ENCODE measurements at regions not wholly inside any gene's neighbourhood (a gene's known extent, or its start where the extent isn't known, plus 50 kb on each side); places are given as distances from the start of the nearest gene placed in this dataset.
A peak's percentile ranks its signal among the peaks of the same experiment; 100 is the strongest.

- Histone ChIP-seq H3K9ac (peak overlapping the region in 6 of 11 experiments; percentile 7 to 61 (median 52); a peak in 9 of 22 replicates), H3K4me3 (peak overlapping the region in 2 of 10 experiments; percentile 16 to 27; a peak in 2 of 20 replicates), H4K20me1 (no peaks in the 10 kb centered on the region), H3K4me1 (peaks cover 6 to 42% (median 33%) of the 10 kb centered on the region in 10 experiments; a peak in 19 of 20 replicates), H3K4me2 (peak overlapping the region in 9 of 11 experiments; percentile 1 to 87 (median 74); a peak in 16 of 22 replicates), H3K36me3 (peaks cover 0 to 8% (median 0%) of the 10 kb centered on the region in 11 experiments; a peak in 3 of 22 replicates), H3K27ac (peak overlapping the region in 9 of 11 experiments; percentile 31 to 79 (median 71); a peak in 18 of 22 replicates), H3K9me3 (replicated peaks in 1 of 11) (peaks cover 11 to 36% (median 12%) of the 10 kb centered on the region in 11 experiments), H3K27me3 (no peaks in the 10 kb centered on the region)
- TF ChIP-seq Cebpa-rat (IDR thresholded peaks at IDR 0.05), result peak in 4 of 11 experiments; percentile 22 to 76 (median 46); a peak in 6 of 22 replicates
Observed at GRCh38 chr2:7795778-7796563, 878.8 kb downstream of the RNF144A start.

GRCh38 chr2:7800031-7800430 lies 881.8 kb upstream of the ID2 start:
- no peak overlapping the region for H3K4me3 ChIP-seq
- H3K9me3 ChIP-seq (replicated peaks in 1 of 11), result peaks cover 34 to 63% (median 40%) of the 10 kb centered on the region in 11 experiments
- no peak overlapping the region for H3K4me2 ChIP-seq
- H3K4me1 ChIP-seq, result peaks cover 0 to 22% (median 17%) of the 10 kb centered on the region in 10 experiments; a peak in 16 of 20 replicates
- no peaks in the 10 kb centered on the region for H4K20me1 ChIP-seq
- H3K27ac ChIP-seq, result no peak overlapping the region
- peaks cover 0 to 10% (median 0%) of the 10 kb centered on the region in 11 experiments; a peak in 4 of 22 replicates for H3K36me3 ChIP-seq
- no peak overlapping the region for H3K9ac ChIP-seq
- H3K27me3 ChIP-seq, result no peaks in the 10 kb centered on the region
- 0 out of 22 replicates have a peak, but pooled peaks of 1 of the 11 experiments have one; percentile 18 for TF ChIP-seq Cebpa-rat (IDR thresholded peaks at IDR 0.05)

- peaks cover 34 to 63% (median 40%) of the 10 kb centered on the region in 11 experiments for H3K9me3 ChIP-seq (replicated peaks in 1 of 11)
- H3K4me1 ChIP-seq, result peaks cover 0 to 11% (median 5%) of the 10 kb centered on the region in 10 experiments; a peak in 13 of 20 replicates
- H3K4me2 ChIP-seq, result no peak overlapping the region
- TF ChIP-seq Cebpa-rat (IDR thresholded peaks at IDR 0.05), result no peak
- H3K27me3 ChIP-seq, result no peaks in the 10 kb centered on the region
- no peak overlapping the region for H3K9ac ChIP-seq
- no peak overlapping the region for H3K27ac ChIP-seq
- peaks cover 0 to 10% (median 0%) of the 10 kb centered on the region in 11 experiments; a peak in 4 of 22 replicates for H3K36me3 ChIP-seq
- peak overlapping the region in 4 of 10 experiments; percentile 8 to 17 (median 12); a peak in 2 of 20 replicates for H3K4me3 ChIP-seq
- no peaks in the 10 kb centered on the region for H4K20me1 ChIP-seq
Observed at GRCh38 chr2:7801212-7801611, 880.6 kb upstream of the ID2 start.

- H3K4me2 ChIP-seq, result no peak overlapping the region
- no peaks in the 10 kb centered on the region for H3K4me1 ChIP-seq
- H3K9ac ChIP-seq, result no peak overlapping the region
- H3K36me3 ChIP-seq, result peaks cover 0 to 10% (median 0%) of the 10 kb centered on the region in 11 experiments; a peak in 4 of 22 replicates
- H3K27ac ChIP-seq, result no peak overlapping the region
- TF ChIP-seq Cebpa-rat (IDR thresholded peaks at IDR 0.05), result no peak
- no peaks in the 10 kb centered on the region for H4K20me1 ChIP-seq
- H3K4me3 ChIP-seq, result no peak overlapping the region
- peaks cover 34 to 50% (median 40%) of the 10 kb centered on the region in 11 experiments for H3K9me3 ChIP-seq (replicated peaks in 1 of 11)
- H3K27me3 ChIP-seq, result no peaks in the 10 kb centered on the region
Observed at GRCh38 chr2:7803515-7803914, 878.3 kb upstream of the ID2 start.

- H3K4me2 ChIP-seq, result no peak overlapping the region
- TF ChIP-seq Cebpa-rat (IDR thresholded peaks at IDR 0.05), result no peak
- H3K9ac ChIP-seq, result no peak overlapping the region
- no peaks in the 10 kb centered on the region for H3K27me3 ChIP-seq
- H3K27ac ChIP-seq, result no peak overlapping the region
- H3K4me3 ChIP-seq, result no peak overlapping the region
- H3K4me1 ChIP-seq, result no peaks in the 10 kb centered on the region
- no peaks in the 10 kb centered on the region for H3K36me3 ChIP-seq
- no peaks in the 10 kb centered on the region for H4K20me1 ChIP-seq
- H3K9me3 ChIP-seq (replicated peaks in 1 of 11), result peaks cover 0 to 18% (median 2%) of the 10 kb centered on the region in 11 experiments; a peak in 8 of 22 replicates
Observed at GRCh38 chr2:7809640-7810039, 872.2 kb upstream of the ID2 start.

- TF ChIP-seq Cebpa-rat (IDR thresholded peaks at IDR 0.05), result no peak
- H4K20me1 ChIP-seq, result no peaks in the 10 kb centered on the region
- H3K4me3 ChIP-seq, result no peak overlapping the region
- H3K4me1 ChIP-seq, result no peaks in the 10 kb centered on the region
- H3K36me3 ChIP-seq, result no peaks in the 10 kb centered on the region
- H3K4me2 ChIP-seq, result no peak overlapping the region
- no peaks in the 10 kb centered on the region for H3K27me3 ChIP-seq
- H3K9ac ChIP-seq, result no peak overlapping the region
- no peak overlapping the region for H3K27ac ChIP-seq
- peaks cover 0 to 22% (median 4%) of the 10 kb centered on the region in 11 experiments; a peak in 5 of 22 replicates for H3K9me3 ChIP-seq (replicated peaks in 1 of 11)
Observed at GRCh38 chr2:7811073-7811472, 870.8 kb upstream of the ID2 start.

GRCh38 chr2:7812231-7812995 lies 869.4 kb upstream of the ID2 start:
- TF ChIP-seq Cebpa-rat (IDR thresholded peaks at IDR 0.05), result no peak
- H3K4me2 ChIP-seq, result no peak overlapping the region
- peaks cover 0 to 22% (median 4%) of the 10 kb centered on the region in 11 experiments; a peak in 5 of 22 replicates for H3K9me3 ChIP-seq (replicated peaks in 1 of 11)
- H3K36me3 ChIP-seq, result no peaks in the 10 kb centered on the region
- no peak overlapping the region for H3K4me3 ChIP-seq
- H4K20me1 ChIP-seq, result no peaks in the 10 kb centered on the region
- H3K4me1 ChIP-seq, result no peaks in the 10 kb centered on the region
- H3K9ac ChIP-seq, result no peak overlapping the region
- no peak overlapping the region for H3K27ac ChIP-seq
- H3K27me3 ChIP-seq, result no peaks in the 10 kb centered on the region

GRCh38 chr2:7813541-7814292 lies 868.1 kb upstream of the ID2 start:
- no peaks in the 10 kb centered on the region for H3K4me1 ChIP-seq
- H3K9ac ChIP-seq, result no peak overlapping the region
- no peak overlapping the region for H3K27ac ChIP-seq
- H3K4me3 ChIP-seq, result no peak overlapping the region
- H3K36me3 ChIP-seq, result no peaks in the 10 kb centered on the region
- no peak overlapping the region for H3K4me2 ChIP-seq
- no peaks in the 10 kb centered on the region for H4K20me1 ChIP-seq
- H3K27me3 ChIP-seq, result no peaks in the 10 kb centered on the region
- H3K9me3 ChIP-seq (replicated peaks in 1 of 11), result peaks cover 0 to 22% (median 4%) of the 10 kb centered on the region in 11 experiments; a peak in 5 of 22 replicates
- no peak for TF ChIP-seq Cebpa-rat (IDR thresholded peaks at IDR 0.05)

Measured in BLaER1 treated with 17β-estradiol and CSF1 and Interleukin-3, amounts not matched to agents 10 nM and 100 nM (cell line).